Neural cell (in vitro differentiated cells): ENCODE measurements at regions not wholly inside any gene's neighbourhood (a gene's known extent, or its start where the extent isn't known, plus 50 kb on each side); places are given as distances from the start of the nearest gene placed in this dataset.

Experiments used
- EP300 ChIP-seq: fragments of 450-650 bp; conservative IDR thresholded peaks from 2 replicates; pipeline ENCODE4 v1.6.1; 2014; ENCODE audit warnings: antibody characterized with exemption, mild to moderate bottlenecking, moderate library complexity; ENCODE audit not compliant: poor library complexity, severe bottlenecking
- EZH2 ChIP-seq: fragments of 200-600, 300-800 bp; shearing (Covaris generic), sonication (generic); IDR thresholded peaks from 2 replicates; pipeline ENCODE4 v1.6.1; 2014; ENCODE audit warnings: antibody characterized with exemption, low read length, borderline replicate concordance, mild to moderate bottlenecking; ENCODE audit not compliant: insufficient read depth, poor library complexity, severe bottlenecking
- MXI1 ChIP-seq: fragments of 450-650 bp; conservative IDR thresholded peaks from 2 replicates; pipeline ENCODE4 v1.6.1; 2014; ENCODE audit warnings: antibody characterized with exemption, mild to moderate bottlenecking; ENCODE audit not compliant: poor library complexity, severe bottlenecking
- POLR2AphosphoS5 ChIP-seq: IDR thresholded peaks from 2 replicates; pipeline ENCODE4 v1.6.1; 2012
- RAD21 ChIP-seq: fragments of 450-650 bp; conservative IDR thresholded peaks from 2 replicates; pipeline ENCODE4 v1.6.1; 2014; ENCODE audit warnings: antibody characterized with exemption, mild to moderate bottlenecking, moderate library complexity
- SMC3 ChIP-seq: fragments of 450-650 bp; conservative IDR thresholded peaks from 2 replicates; pipeline ENCODE4 v1.6.1; 2014; ENCODE audit warnings: antibody characterized with exemption, mild to moderate bottlenecking, moderate library complexity; ENCODE audit not compliant: poor library complexity
- TAF1 ChIP-seq: IDR thresholded peaks from 2 replicates; pipeline ENCODE4 v1.6.1; 2012; ENCODE audit warnings: low read depth
- TF ChIP-seq, protein P1 (sequence below): fragments of 450-650 bp; IDR thresholded peaks from 2 replicates; pipeline ENCODE4 v1.5.1; 2014; ENCODE audit warnings: antibody characterized with exemption, mild to moderate bottlenecking, moderate library complexity; ENCODE audit not compliant: poor library complexity, severe bottlenecking
- TF ChIP-seq, protein P2 (sequence below): IDR thresholded peaks from 2 replicates; pipeline ENCODE4 v1.6.1; 2012; ENCODE audit warnings: borderline replicate concordance

DNA sequence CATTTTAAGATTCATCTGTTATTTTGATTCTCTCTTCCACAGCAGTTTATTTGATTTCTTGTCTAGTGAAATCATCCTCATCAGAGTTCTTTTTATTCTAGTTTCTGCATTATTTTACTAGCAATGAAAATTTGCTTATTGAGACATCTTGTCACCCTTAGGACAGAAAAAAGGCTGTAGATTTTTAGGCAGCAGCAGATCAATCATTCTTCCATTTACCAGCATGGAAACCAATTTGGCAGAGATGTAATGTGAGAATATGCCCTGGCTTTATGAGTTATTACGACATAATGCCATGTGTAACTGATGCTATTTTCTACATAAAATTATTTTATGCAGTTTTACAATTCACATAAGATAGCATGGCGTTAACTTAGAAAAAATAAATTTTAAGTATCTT is 688.6 kb upstream of the SLC10A2 start:
- TF ChIP-seq, protein P1, sequence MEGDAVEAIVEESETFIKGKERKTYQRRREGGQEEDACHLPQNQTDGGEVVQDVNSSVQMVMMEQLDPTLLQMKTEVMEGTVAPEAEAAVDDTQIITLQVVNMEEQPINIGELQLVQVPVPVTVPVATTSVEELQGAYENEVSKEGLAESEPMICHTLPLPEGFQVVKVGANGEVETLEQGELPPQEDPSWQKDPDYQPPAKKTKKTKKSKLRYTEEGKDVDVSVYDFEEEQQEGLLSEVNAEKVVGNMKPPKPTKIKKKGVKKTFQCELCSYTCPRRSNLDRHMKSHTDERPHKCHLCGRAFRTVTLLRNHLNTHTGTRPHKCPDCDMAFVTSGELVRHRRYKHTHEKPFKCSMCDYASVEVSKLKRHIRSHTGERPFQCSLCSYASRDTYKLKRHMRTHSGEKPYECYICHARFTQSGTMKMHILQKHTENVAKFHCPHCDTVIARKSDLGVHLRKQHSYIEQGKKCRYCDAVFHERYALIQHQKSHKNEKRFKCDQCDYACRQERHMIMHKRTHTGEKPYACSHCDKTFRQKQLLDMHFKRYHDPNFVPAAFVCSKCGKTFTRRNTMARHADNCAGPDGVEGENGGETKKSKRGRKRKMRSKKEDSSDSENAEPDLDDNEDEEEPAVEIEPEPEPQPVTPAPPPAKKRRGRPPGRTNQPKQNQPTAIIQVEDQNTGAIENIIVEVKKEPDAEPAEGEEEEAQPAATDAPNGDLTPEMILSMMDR: no peak
- TF ChIP-seq EZH2 (no peak), MXI1 (no peak), RAD21 (no peak), EP300 (peak; percentile 52), POLR2AphosphoS5 (no peak), SMC3 (no peak), TAF1 (no peak)
- TF ChIP-seq, protein P2, sequence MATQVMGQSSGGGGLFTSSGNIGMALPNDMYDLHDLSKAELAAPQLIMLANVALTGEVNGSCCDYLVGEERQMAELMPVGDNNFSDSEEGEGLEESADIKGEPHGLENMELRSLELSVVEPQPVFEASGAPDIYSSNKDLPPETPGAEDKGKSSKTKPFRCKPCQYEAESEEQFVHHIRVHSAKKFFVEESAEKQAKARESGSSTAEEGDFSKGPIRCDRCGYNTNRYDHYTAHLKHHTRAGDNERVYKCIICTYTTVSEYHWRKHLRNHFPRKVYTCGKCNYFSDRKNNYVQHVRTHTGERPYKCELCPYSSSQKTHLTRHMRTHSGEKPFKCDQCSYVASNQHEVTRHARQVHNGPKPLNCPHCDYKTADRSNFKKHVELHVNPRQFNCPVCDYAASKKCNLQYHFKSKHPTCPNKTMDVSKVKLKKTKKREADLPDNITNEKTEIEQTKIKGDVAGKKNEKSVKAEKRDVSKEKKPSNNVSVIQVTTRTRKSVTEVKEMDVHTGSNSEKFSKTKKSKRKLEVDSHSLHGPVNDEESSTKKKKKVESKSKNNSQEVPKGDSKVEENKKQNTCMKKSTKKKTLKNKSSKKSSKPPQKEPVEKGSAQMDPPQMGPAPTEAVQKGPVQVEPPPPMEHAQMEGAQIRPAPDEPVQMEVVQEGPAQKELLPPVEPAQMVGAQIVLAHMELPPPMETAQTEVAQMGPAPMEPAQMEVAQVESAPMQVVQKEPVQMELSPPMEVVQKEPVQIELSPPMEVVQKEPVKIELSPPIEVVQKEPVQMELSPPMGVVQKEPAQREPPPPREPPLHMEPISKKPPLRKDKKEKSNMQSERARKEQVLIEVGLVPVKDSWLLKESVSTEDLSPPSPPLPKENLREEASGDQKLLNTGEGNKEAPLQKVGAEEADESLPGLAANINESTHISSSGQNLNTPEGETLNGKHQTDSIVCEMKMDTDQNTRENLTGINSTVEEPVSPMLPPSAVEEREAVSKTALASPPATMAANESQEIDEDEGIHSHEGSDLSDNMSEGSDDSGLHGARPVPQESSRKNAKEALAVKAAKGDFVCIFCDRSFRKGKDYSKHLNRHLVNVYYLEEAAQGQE: no peak
